Activated B cell treated with CpG ODN at 0.5 μM for 24 hours (primary cell): ENCODE measurements at regions not wholly inside any gene's neighbourhood (a gene's known extent, or its start where the extent isn't known, plus 50 kb on each side); places are given as distances from the start of the nearest gene placed in this dataset.

ENCODE experiments used
- ATAC-seq: fragments of 200-7000 bp; cut with Tn5 transposase; one replicate; pipeline ENCODE4 v1.10.0; 2021; ENCODE audit warnings: low read depth, mild to moderate bottlenecking, moderate library complexity
- CTCF ChIA-PET: fragments of 350-600 bp; sonication (Branson Sonifier 250); formaldehyde crosslinking; loops from one replicate; lab custom pipeline; 2021; ENCODE audit warnings: antibody characterized with exemption; lab: Charles Lee
- POLR2A ChIA-PET: fragments of 350-600 bp; sonication (Branson Sonifier 250); formaldehyde crosslinking; loops from one replicate; lab custom pipeline; 2021; ENCODE audit warnings: antibody characterized with exemption; lab: Charles Lee
- DNase-seq: peaks from one replicate; pipeline ENCODE4 v3.0.0; 2022
- H3K27ac Mint-ChIP-seq: one replicate; pipeline ENCODE4 v1.8.0; 2020; ENCODE audit warnings: mixed read lengths
- H3K27me3 Mint-ChIP-seq: one replicate; pipeline ENCODE4 v1.8.0; 2021; ENCODE audit warnings: mixed read lengths
- H3K36me3 Mint-ChIP-seq: one replicate; pipeline ENCODE4 v1.8.0; 2021; ENCODE audit warnings: low read depth, mixed read lengths
- H3K4me1 Mint-ChIP-seq: one replicate; pipeline ENCODE4 v1.8.0; 2021; ENCODE audit warnings: mixed read lengths
- H3K4me3 Mint-ChIP-seq: one replicate; pipeline ENCODE4 v1.8.0; 2020; ENCODE audit warnings: mild to moderate bottlenecking, mixed read lengths
- H3K9me3 Mint-ChIP-seq: one replicate; pipeline ENCODE4 v1.8.0; 2020; ENCODE audit warnings: mixed read lengths
- CTCF ChIP-seq: fragments of 200-600 bp; IDR thresholded peaks from one replicate; pipeline ENCODE4 v1.8.0; 2022; ENCODE audit warnings: antibody characterized with exemption, mild to moderate bottlenecking
- intact Hi-C: fragments of 100-400 bp; cut with micrococcal nuclease; formaldehyde crosslinking; loops from one replicate; pipeline ENCODE4 v1.15.1; 2024

GRCh38 chr7:41814888-41815287 is 112.0 kb upstream of the INHBA start:
- POLR2A ChIA-PET, result no interaction called here
- no peaks in the 10 kb centered on the region for H3K27me3 Mint-ChIP-seq
- no peak for TF ChIP-seq CTCF
- H3K9me3 Mint-ChIP-seq, result peaks cover 5% of the 10 kb centered on the region
- no peaks in the 10 kb centered on the region for H3K36me3 Mint-ChIP-seq
- ATAC-seq, result no peak
- CTCF ChIA-PET, result no interaction called here
- peaks cover 30% of the 10 kb centered on the region for H3K4me1 Mint-ChIP-seq
- H3K4me3 Mint-ChIP-seq, result no peak overlapping the region
- no peak overlapping the region for H3K27ac Mint-ChIP-seq
- intact Hi-C loops, result no loop called here
- no peak for DNase-seq

DNA sequence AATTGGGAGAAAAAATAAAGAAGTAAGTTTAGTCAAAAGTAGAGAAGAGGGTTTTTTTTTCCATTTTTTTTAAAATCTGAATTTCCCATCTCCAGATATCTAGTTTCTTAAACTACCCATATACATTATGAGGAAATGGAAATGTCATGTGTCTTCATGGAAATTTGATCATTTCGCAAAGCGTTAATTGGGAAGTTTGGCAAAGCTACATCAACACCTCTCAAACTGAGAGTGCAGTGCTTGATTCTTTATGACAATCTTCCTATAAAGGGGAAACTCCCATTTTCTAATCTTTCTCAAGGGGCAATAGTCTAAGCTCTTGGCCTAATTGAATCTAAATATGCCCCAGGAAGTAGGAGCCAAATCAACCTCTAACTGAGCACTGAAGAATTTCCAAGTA is 110.4 kb upstream of the INHBA start:
- H3K27ac Mint-ChIP-seq, result no peak overlapping the region
- no peaks in the 10 kb centered on the region for H3K9me3 Mint-ChIP-seq
- H3K4me1 Mint-ChIP-seq, result peaks cover 32% of the 10 kb centered on the region
- DNase-seq, result no peak
- POLR2A ChIA-PET, result no interaction called here
- CTCF ChIA-PET, result no interaction called here
- no peak overlapping the region for H3K4me3 Mint-ChIP-seq
- H3K27me3 Mint-ChIP-seq, result no peaks in the 10 kb centered on the region
- intact Hi-C loops, result no loop called here
- TF ChIP-seq CTCF, result no peak
- ATAC-seq, result no peak
- no peaks in the 10 kb centered on the region for H3K36me3 Mint-ChIP-seq

DNA sequence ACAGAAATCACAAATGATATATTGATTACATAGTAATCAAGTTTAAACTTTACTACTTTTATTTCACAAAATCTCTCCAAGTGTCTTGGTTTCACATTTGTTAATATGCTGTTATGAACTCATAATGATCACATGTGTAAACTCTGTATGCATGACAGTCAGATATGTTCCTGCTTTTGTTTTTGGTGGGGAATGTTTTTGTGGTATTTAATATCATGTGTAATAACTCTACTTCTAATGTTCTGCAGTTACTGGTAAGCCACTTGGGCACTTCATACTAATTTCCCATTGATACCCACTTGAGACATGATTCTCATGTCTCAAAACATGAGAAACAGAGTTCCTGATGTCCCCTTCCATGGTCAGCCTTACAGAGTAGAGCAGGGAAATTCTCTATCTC is 109.1 kb upstream of the INHBA start:
- Mint-ChIP-seq H3K36me3 (no peaks in the 10 kb centered on the region), H3K4me3 (no peak overlapping the region), H3K4me1 (peaks cover 29% of the 10 kb centered on the region), H3K9me3 (no peaks in the 10 kb centered on the region), H3K27me3 (no peaks in the 10 kb centered on the region), H3K27ac (no peak overlapping the region)
- ChIA-PET POLR2A (no interaction called here), CTCF (no interaction called here)
- DNase-seq (no peak), ATAC-seq (no peak)
- TF ChIP-seq CTCF, result no peak
- intact Hi-C loops, result loop anchor here (2.0 kb wide), 1 partner anchor 69 kb away; no protein-coding TSS in a partner anchor

DNA sequence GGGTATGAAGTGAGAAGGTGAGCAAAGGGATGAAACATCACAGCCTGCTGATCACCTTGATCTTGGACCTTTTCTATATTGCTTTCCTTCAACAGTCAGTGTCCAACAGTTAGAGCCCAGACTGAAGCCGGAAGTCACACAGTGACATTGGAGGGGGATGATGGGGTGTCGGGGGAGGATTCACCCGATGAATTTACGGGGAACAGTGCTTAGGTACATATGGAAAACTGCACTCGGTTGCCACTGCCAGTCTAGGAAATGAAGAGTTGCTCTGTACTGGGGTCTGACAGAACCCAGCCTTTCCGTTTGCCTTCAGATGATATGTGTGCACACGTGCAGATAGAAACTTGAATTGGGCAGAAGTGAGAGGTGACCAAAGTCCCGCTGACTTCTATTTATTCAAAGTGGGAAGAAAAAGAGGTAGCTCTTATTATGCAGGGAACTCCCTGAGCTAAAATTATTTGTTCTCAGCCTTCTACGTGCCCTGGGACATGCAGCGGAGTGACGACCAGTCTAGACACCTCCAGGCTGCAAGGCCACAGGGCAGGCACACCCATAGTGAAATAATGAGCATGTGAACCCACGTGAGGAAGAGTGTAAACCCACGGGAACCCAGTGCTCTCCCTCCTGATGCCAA is 107.2 kb upstream of the INHBA start:
- no peaks in the 10 kb centered on the region for H3K36me3 Mint-ChIP-seq
- DNase-seq (no peak), ATAC-seq (peak; percentile 66)
- no peaks in the 10 kb centered on the region for H3K27me3 Mint-ChIP-seq
- H3K4me3 Mint-ChIP-seq, result no peak overlapping the region
- ChIA-PET CTCF (no interaction called here), POLR2A (interaction anchor here (1.1 kb wide), 1 partner anchor 72 kb away, joined by 3 read pairs; no protein-coding TSS in a partner anchor)
- intact Hi-C loops, result loop anchor here (2.0 kb wide), 1 partner anchor 71 kb away; no protein-coding TSS in a partner anchor
- peaks cover 19% of the 10 kb centered on the region for H3K4me1 Mint-ChIP-seq
- TF ChIP-seq CTCF, result no peak
- H3K27ac Mint-ChIP-seq, result no peak overlapping the region
- H3K9me3 Mint-ChIP-seq, result no peaks in the 10 kb centered on the region

GRCh38 chr7:41809529-41809939 is 106.6 kb upstream of the INHBA start:
- Mint-ChIP-seq H3K27me3 (no peaks in the 10 kb centered on the region), H3K4me1 (peaks cover 19% of the 10 kb centered on the region), H3K36me3 (no peaks in the 10 kb centered on the region), H3K27ac (no peak overlapping the region), H3K4me3 (no peak overlapping the region), H3K9me3 (no peaks in the 10 kb centered on the region)
- DNase-seq, result no peak
- no peak for ATAC-seq
- intact Hi-C loops, result no loop called here
- POLR2A ChIA-PET, result no interaction called here
- no peak for TF ChIP-seq CTCF
- CTCF ChIA-PET, result no interaction called here
